ENCODE measurements at regions not wholly inside any gene's neighbourhood (a gene's known extent, or its start where the extent isn't known, plus 50 kb on each side); places are given as distances from the start of the nearest gene placed in this dataset.

- no peak for TF ChIP-seq CTCF (IDR thresholded peaks at IDR 0.05; ENCODE audit: low read length)
- no peak for TF ChIP-seq EZH2 (optimal IDR thresholded peaks at IDR 0.05; ENCODE audit: low read depth, low read length)
Measured at GRCh38 chr20:60528141-60528540, 569.9 kb downstream of the CDH26 start.
